ENCODE measurements at regions not wholly inside any gene's neighbourhood (a gene's known extent, or its start where the extent isn't known, plus 50 kb on each side); places are given as distances from the start of the nearest gene placed in this dataset.
"Not testable (repeated sequence)": the region's sequence is repeated elsewhere in the genome, so short reads cannot be mapped to it uniquely, and the experiment has no call there.

GRCh38 chr7:84895563-84895962, 291.3 kb downstream of the SEMA3D start:
- ATAC-seq (no peak), DNase-seq (no peak)
- intact Hi-C loops (cut with DNase I, micrococcal nuclease), result no loop called here

- intact Hi-C loops (cut with DNase I, micrococcal nuclease); ATAC-seq; DNase-seq: not testable (repeated sequence)
Observed at GRCh38 chr7:84883570-84883969, 303.3 kb downstream of the SEMA3D start.

- intact Hi-C loops (cut with DNase I, micrococcal nuclease); ATAC-seq; DNase-seq: not testable (repeated sequence)
Observed at GRCh38 chr7:84880326-84880997, 306.4 kb downstream of the SEMA3D start.

GRCh38 chr7:84879570-84880325, 307.1 kb downstream of the SEMA3D start:
- no peak for ATAC-seq
- intact Hi-C loops (cut with DNase I, micrococcal nuclease), result no loop called here
- DNase-seq, result no peak

GRCh38 chr7:84877943-84878570, 308.8 kb downstream of the SEMA3D start:
- DNase-seq (no peak), ATAC-seq (no peak)
- intact Hi-C loops (cut with DNase I, micrococcal nuclease), result no loop called here

- no peak for ATAC-seq
- no peak for DNase-seq
- intact Hi-C loops (cut with DNase I, micrococcal nuclease), result no loop called here
Observed at GRCh38 chr7:84876061-84876821, 310.6 kb downstream of the SEMA3D start.

- ATAC-seq, result no peak
- intact Hi-C loops (cut with DNase I, micrococcal nuclease), result no loop called here
- no peak for DNase-seq
Observed at GRCh38 chr7:84865560-84865959, 321.3 kb downstream of the SEMA3D start.

GRCh38 chr7:84857336-84857735, 329.5 kb downstream of the SEMA3D start:
- DNase-seq (no peak), ATAC-seq (no peak)
- intact Hi-C loops (cut with DNase I, micrococcal nuclease), result no loop called here

DNA sequence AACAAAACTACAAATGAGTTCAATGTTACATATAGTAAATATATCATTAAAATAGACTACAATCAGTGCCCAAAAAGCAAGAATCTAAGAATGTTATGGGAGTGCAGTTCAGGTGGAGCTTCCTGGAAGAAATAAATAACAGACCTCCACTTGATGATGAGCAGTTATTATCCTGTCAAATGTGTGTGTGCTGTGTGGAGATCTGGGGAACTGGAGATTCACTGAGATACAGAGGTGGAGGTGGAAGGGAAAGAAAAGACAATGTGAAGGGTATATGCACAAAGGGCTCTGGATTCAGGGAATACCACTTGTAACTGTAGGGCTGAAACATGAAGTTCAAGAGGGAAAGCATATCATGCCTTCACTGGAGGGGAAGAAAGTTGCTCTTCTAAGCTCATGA, 331.1 kb downstream of the SEMA3D start:
- intact Hi-C loops (cut with DNase I, micrococcal nuclease), result no loop called here

DNA sequence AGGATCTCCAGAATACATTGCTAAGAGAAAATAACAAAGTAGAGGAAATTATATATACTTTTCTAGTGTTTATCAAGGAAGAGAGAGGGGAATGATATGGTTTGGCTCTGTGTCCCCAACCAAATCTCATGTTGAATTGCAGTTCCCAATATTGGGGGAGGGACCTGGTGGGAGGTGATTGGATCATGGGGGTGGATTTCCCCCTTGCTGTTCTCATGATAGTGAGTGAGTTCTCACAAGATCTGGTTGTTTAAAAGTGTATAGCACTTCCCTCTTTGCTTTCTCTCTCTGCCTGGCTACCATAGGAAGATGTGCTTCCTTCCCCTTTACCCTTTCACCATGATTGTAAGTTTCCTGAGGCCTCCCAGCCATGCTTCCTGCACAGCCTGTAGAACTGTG, 337.9 kb downstream of the SEMA3D start:
- intact Hi-C loops (cut with DNase I, micrococcal nuclease); ATAC-seq; DNase-seq: not testable (repeated sequence)

More for the DNA sequence above, 331.1 kb downstream of the SEMA3D start:
- DNase-seq (no peak), ATAC-seq (no peak)

- DNase-seq (no peak), ATAC-seq (no peak)
- intact Hi-C loops (cut with DNase I, micrococcal nuclease), result no loop called here
Observed at GRCh38 chr7:84848219-84848973, 338.5 kb downstream of the SEMA3D start.

DNA sequence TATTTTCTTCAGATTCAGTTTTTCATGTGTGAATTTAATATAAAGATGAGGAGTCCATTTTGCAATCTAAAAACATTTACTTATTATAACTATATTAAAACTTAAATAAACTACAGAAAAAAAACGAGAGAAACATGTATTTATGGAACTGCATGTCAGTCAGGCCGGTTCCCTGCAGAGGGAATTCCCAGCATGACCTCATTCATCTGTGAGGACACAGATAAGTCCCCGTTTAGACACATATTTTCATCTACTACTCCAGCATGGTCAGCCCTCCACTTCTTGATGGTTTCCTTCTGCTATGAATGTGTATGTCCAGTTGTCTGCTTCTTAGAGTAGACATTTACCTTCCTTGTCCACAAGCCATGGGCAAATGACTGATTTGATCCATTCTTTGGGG, 339.1 kb downstream of the SEMA3D start:
- intact Hi-C loops (cut with DNase I, micrococcal nuclease), result no loop called here
- no peak for DNase-seq
- ATAC-seq, result no peak

GRCh38 chr7:84847038-84847437, 339.8 kb downstream of the SEMA3D start:
- ATAC-seq (no peak), DNase-seq (no peak)
- intact Hi-C loops (cut with DNase I, micrococcal nuclease), result no loop called here

DNA sequence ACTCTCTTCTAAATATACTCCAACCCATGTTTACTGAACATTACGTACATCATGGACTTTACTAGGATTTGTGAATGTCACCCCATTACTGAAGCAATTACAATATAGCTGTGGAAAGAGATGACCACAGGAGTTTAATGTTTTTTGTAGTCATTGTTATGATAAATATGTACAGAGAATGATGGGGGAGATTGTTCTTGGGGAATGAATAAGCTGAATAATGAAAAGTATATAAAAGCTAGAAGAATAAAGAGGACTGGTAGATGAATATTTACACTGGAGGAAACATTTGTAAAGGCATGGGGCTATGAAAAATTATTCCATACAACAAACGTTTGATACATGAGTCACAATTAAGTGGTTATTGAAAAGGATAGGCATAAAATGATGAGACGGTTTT, 340.9 kb downstream of the SEMA3D start:
- intact Hi-C loops (cut with DNase I, micrococcal nuclease), result no loop called here
- DNase-seq, result no peak
- no peak for ATAC-seq

- no peak for ATAC-seq
- DNase-seq, result no peak
- intact Hi-C loops (cut with DNase I, micrococcal nuclease), result no loop called here
Observed at GRCh38 chr7:84844771-84845170, 342.1 kb downstream of the SEMA3D start.

DNA sequence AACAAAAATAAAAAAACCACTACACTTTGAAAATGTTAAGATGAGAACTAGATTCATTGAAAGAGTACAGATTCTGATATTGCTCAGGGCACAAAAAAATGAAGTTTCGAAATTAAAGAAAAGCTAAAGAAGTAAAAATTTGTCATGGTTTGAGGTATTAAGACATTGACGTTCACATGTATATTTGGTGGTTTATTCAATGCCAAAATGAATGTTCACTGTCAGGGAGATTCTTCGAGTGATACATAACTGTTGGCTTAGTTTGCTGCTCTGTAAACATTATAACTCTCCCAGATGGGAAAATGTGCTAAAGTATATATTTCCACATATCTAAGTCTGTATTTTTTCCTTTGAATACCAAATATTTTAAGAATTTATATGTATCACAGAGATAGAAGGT, 345.0 kb downstream of the SEMA3D start:
- DNase-seq (no peak), ATAC-seq (no peak)
- intact Hi-C loops (cut with DNase I, micrococcal nuclease), result no loop called here

DNA sequence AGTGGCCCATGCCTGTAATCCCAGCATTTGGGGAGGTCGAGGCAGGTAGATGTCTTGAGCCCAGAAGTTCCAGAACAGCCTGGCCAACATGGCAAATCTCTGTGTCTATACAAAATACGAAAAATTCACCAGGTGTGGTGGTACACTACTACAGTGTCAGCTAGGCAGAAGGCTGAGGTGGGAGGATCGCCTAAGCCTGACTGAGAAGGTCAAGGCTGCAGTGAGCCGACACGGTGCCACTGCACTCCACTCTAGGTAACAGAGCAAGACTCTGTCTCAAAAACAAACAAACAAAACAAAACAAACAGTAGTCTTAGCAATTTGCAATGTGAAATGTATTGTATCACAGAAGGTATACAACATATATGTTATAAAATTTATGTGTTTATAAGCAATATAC, 348.0 kb downstream of the SEMA3D start:
- intact Hi-C loops (cut with DNase I, micrococcal nuclease), result no loop called here

GRCh38 chr7:84837405-84837804, 349.5 kb downstream of the SEMA3D start:
- ATAC-seq (no peak), DNase-seq (no peak)
- intact Hi-C loops (cut with DNase I, micrococcal nuclease), result no loop called here

More for the DNA sequence above, 348.0 kb downstream of the SEMA3D start:
- ATAC-seq (no peak), DNase-seq (no peak)

DNA sequence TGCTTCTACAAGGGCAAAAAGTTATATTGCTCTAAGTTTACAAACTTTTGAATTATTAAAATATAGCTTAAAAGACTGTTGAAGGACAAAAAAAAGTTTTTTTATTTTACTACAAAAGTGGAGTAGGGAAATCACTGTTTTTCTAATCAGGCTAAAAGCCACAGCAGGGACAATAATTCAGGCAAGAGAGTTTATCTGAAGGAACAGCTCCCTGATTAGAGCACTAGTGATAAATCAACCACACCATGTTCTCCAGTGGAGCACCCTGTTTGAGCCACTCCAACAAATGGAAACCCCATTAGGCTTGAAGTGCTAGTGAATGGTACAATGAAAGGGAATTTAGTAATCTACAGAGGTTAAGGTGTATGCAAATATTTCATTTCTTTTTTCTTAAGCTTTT, 357.1 kb downstream of the SEMA3D start:
- ATAC-seq (no peak), DNase-seq (no peak)
- intact Hi-C loops (cut with DNase I, micrococcal nuclease), result no loop called here
